Large intestine (tissue), 3 donors: ENCODE measurements at regions not wholly inside any gene's neighbourhood (a gene's known extent, or its start where the extent isn't known, plus 50 kb on each side); places are given as distances from the start of the nearest gene placed in this dataset.
"Not testable (repeated sequence)": the region's sequence is repeated elsewhere in the genome, so short reads cannot be mapped to it uniquely, and the experiment has no call there.

Source experiments
- DNase-seq, 2 donors: peaks; one replicate each; pipeline versions ENCODE4 v3.0.0 to v3.0.0-alpha.2; 2013
- H3K27ac ChIP-seq: one replicate; pipeline ENCODE4 v1.5.1; 2013; ENCODE audit warnings: low read length
- H3K27me3 ChIP-seq: 2 replicates; pipeline ENCODE4 v1.6.1; 2013; ENCODE audit warnings: low read length; ENCODE audit not compliant: control insufficient read depth, insufficient read depth
- H3K36me3 ChIP-seq: 2 replicates; pipeline ENCODE4 v1.6.1; 2013; ENCODE audit warnings: low read length; ENCODE audit not compliant: control insufficient read depth, insufficient read depth
- H3K4me1 ChIP-seq: one replicate; pipeline ENCODE4 v1.6.1; 2013; ENCODE audit warnings: low read length; ENCODE audit not compliant: control insufficient read depth, insufficient read depth
- H3K4me3 ChIP-seq: one replicate; pipeline ENCODE4 v1.5.1; 2013; ENCODE audit warnings: low read length
- H3K9me3 ChIP-seq: one replicate; pipeline ENCODE4 v1.6.1; 2013; ENCODE audit warnings: mild to moderate bottlenecking, low read depth, low read length, moderate library complexity; ENCODE audit not compliant: control insufficient read depth
- WGBS: methylation state at CpG from one replicate; pipeline ENCODE4 v1.1.5; 2013; ENCODE audit warnings: low lambda C conversion rate; ENCODE audit not compliant: insufficient coverage; 5-methylcytosine and 5-hydroxymethylcytosine counted together

DNA sequence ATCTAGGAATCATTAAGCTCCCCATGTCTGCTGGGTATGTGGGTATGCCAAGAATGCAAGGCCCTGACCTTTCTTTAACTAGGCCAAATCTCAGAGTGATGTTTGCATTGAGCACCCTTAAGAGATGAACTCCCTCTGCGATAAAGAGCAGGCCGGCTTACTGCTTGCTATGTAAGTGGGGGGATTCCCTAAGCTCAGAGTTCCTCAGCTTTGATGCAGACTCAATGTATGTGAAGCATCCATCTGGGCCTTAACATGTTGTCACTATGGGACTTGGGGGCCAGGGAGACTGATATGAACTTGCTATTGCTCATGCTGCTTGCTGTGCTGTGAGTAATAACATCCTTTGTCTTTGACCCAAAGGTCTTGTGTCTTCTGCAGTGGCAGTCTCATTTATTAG, 149.7 kb downstream of the C12orf75 start:
- WGBS, result no CpG with 5 or more reads among the region's 2 CpGs
- H3K36me3 ChIP-seq, result no peaks in the 10 kb centered on the region
- no peak overlapping the region for H3K4me3 ChIP-seq
- DNase-seq, result no peak
- no peaks in the 10 kb centered on the region for H3K27me3 ChIP-seq
- no peaks in the 10 kb centered on the region for H3K4me1 ChIP-seq
- no peaks in the 10 kb centered on the region for H3K9me3 ChIP-seq
- no peak overlapping the region for H3K27ac ChIP-seq

DNA sequence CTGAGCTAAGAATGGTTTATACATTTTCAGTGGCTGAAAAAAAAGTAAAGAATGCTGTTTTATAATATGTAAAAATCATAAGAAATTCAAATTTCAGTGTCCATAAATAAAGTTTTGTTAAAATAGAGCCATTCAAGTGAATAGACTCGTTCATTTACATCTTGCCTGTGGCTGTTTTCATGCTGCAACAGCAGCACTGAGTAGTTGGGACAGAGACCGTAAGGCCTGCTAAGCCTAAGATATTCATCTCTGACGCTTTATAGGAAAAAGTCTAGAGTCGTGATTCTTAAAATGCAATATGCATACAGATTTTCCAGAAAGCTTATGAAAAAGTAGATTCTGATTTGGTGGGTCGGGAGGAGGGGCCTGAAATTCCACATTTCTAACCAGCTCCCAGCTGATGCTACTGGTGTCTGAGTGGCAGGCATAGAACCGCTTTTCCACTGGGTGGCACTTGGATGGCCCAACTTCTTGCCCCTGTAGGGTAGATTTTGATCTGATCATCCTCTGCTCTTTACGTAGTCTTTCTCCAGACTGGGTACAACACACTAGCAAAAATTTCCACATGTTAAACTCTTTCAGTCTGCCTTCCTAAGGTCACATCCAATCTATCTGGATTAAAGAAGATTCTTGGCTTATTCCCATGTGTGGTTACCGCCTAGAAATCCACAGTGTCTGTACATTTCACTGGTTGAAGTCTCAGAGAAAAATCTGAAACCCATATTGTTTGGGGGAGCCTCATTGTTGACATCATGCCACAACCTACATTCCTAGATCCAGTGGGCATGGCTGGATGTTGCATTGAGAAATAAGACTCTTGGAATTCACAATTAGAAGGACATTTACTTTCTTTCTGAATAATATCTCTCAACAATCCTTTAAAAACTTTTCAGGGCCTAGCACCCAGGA, 151.2 kb downstream of the C12orf75 start:
- H3K4me3 ChIP-seq, result no peak overlapping the region
- no peaks in the 10 kb centered on the region for H3K9me3 ChIP-seq
- H3K36me3 ChIP-seq, result no peaks in the 10 kb centered on the region
- no peaks in the 10 kb centered on the region for H3K4me1 ChIP-seq
- WGBS, result 88% methylated on average over 1 of the region's 8 CpGs
- H3K27me3 ChIP-seq, result no peaks in the 10 kb centered on the region
- no peak for DNase-seq
- no peak overlapping the region for H3K27ac ChIP-seq

GRCh38 chr12:105482951-105483350, 152.5 kb downstream of the C12orf75 start:
- no peaks in the 10 kb centered on the region for H3K9me3 ChIP-seq
- H3K4me3 ChIP-seq, result no peak overlapping the region
- no peaks in the 10 kb centered on the region for H3K27me3 ChIP-seq
- H3K27ac ChIP-seq, result no peak overlapping the region
- WGBS, result no CpG with 5 or more reads among the region's 1 CpG
- H3K4me1 ChIP-seq, result no peaks in the 10 kb centered on the region
- no peak for DNase-seq
- H3K36me3 ChIP-seq, result no peaks in the 10 kb centered on the region

DNA sequence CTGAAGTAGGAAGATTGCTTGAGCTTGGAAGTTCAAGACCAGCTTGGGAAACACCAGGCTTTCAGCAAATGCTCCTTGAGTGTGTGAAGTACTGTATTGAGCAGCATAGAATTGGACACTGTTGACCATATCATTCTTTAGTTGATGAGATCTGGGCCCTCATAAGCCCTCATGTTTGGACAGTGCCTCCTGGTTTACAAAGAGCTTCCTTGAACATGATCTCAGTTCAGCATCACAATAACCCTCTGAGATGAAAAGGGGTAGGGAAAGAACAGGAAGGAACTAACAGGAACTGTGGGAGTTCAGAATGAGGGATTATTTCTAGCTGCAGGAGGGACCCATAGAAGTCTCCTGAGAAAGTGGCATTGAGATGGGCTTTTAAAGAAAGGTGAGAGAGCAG, 153.2 kb downstream of the C12orf75 start:
- Histone ChIP-seq H3K4me3 (no peak overlapping the region), H3K27me3 (no peaks in the 10 kb centered on the region), H3K4me1 (no peaks in the 10 kb centered on the region), H3K36me3 (no peaks in the 10 kb centered on the region), H3K9me3 (no peaks in the 10 kb centered on the region), H3K27ac (no peak overlapping the region)
- no peak for DNase-seq

DNA sequence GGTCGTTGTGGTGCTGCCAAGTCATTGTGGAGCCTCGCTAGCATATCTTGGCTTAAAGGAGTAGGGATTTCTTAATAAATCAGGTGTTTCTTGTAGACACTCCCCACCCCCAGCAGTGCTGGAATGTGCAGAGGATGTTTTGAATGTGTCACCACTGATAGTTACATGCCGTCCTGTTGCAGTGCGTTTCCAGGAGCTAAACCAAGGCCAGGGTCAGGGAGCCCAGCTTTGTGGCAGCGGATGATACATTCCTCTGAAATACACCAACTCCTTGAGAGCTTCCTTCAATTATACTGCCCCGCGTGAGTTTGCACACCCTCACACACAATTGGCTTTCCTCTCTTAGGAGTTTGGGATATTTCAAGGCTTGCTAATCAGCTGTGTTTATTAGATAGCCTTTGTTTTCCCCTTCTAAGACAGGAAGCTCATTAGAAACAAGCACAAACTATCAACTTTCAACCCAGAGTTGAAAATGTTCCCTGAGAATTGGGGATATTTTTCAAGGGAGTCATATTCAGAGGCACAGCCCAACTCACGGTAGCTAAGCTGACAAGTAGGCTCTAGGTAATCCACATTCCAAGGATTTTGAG, 154.9 kb downstream of the C12orf75 start:
- Histone ChIP-seq H3K4me1 (no peaks in the 10 kb centered on the region), H3K36me3 (no peaks in the 10 kb centered on the region), H3K4me3 (no peak overlapping the region), H3K27me3 (no peaks in the 10 kb centered on the region), H3K9me3 (no peaks in the 10 kb centered on the region), H3K27ac (no peak overlapping the region)
- no peak for DNase-seq
- no CpG with 5 or more reads among the region's 8 CpGs for WGBS

- H3K9me3 ChIP-seq, result no peaks in the 10 kb centered on the region
- WGBS, result no CpG with 5 or more reads among the region's 3 CpGs
- H3K4me3 ChIP-seq, result no peak overlapping the region
- no peak overlapping the region for H3K27ac ChIP-seq
- H3K4me1 ChIP-seq, result no peaks in the 10 kb centered on the region
- H3K27me3 ChIP-seq, result no peaks in the 10 kb centered on the region
- DNase-seq, result no peak
- no peaks in the 10 kb centered on the region for H3K36me3 ChIP-seq
These were observed 155.4 kb downstream of the C12orf75 start for GRCh38 chr12:105485921-105486320.

GRCh38 chr12:105487963-105488362, 157.5 kb downstream of the C12orf75 start:
- no peak overlapping the region for H3K27ac ChIP-seq
- 89% methylated on average over 1 of the region's 6 CpGs for WGBS

DNA sequence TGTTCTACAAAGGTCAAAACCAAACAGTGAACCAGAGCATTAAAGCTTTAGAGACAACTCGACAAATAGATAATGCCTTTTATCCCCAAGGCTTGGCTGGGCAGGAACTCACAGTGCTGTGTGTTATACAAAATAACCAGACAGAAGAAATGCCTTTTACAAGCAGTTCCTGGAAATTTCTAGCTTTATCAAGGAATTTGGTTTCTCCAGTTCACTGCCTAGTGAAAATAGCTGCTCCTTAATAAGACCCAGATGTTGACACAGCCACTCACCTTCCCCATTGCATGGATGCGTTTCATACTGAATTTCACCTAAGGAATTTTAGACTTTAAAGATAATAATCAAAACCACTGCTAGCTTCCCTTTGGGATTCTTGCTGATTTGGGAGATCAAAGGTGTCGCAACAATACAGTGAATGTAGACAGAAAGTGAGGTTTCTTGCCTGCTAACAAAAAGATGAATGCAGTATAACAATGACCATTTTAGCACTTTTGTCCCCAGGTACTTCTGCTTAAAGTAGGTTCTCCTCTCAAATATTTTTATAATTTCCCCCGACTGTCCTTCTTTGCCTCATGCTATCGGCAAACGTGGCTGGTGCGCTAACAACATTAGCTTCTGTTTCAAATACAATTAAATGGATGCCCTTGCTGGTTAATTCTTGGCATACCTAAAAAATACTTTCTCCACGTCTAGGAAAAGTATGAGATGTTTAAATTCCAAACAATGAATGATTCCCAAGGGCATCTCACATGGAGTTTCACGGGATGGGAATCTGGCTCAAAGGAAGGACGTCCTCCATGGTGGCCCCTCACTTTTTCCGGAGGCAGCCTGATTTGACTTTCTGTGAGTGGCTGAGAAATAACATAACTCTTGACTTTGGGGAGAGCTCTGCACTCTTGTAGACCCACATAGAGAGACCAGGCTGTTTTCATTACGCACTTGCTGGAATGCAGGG, 162.4 kb downstream of the C12orf75 start:
- WGBS, result no CpG with 5 or more reads among the region's 12 CpGs
- Histone ChIP-seq H3K9me3 (peaks cover 6% of the 10 kb centered on the region), H3K27ac (no peak overlapping the region), H3K36me3 (no peaks in the 10 kb centered on the region), H3K4me3 (no peak overlapping the region), H3K27me3 (no peaks in the 10 kb centered on the region), H3K4me1 (no peaks in the 10 kb centered on the region)
- no peak for DNase-seq

More at GRCh38 chr12:105487963-105488362, 157.5 kb downstream of the C12orf75 start:
- Histone ChIP-seq H3K4me1 (no peaks in the 10 kb centered on the region), H3K36me3 (no peaks in the 10 kb centered on the region), H3K27me3 (no peaks in the 10 kb centered on the region), H3K9me3 (no peaks in the 10 kb centered on the region), H3K4me3 (no peak overlapping the region)
- no peak for DNase-seq

DNA sequence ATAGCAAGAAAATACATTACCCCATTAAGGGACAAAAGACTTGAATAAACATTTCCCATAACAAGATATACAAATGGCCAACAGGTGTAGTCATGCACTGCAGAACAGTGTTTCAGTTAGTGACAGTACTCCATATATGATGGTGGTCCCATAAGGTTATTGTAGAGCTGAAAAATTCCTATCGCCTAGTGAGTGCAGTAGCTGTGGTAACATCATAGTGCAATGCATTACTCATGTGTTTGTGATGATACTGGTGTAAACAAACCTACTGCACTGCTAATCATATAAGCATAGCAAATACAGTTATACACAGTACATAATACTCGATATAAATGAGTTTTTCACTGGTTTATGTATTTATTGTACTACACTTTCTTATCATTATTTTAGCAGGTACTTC, 168.7 kb downstream of the C12orf75 start:
- no CpG with 5 or more reads among the region's 2 CpGs for WGBS

GRCh38 chr12:105500676-105501075, 170.2 kb downstream of the C12orf75 start:
- not testable (repeated sequence) for H3K4me3 ChIP-seq, DNase-seq, H3K4me1 ChIP-seq, H3K27ac ChIP-seq, H3K36me3 ChIP-seq, H3K27me3 ChIP-seq, H3K9me3 ChIP-seq
- WGBS, result 100% methylated on average over 1 of the region's 12 CpGs

More for the DNA sequence above, 168.7 kb downstream of the C12orf75 start:
- Histone ChIP-seq H3K4me3 (no peak overlapping the region), H3K27me3 (peaks cover 3% of the 10 kb centered on the region), H3K9me3 (peaks cover 6% of the 10 kb centered on the region), H3K27ac (no peak overlapping the region), H3K4me1 (no peaks in the 10 kb centered on the region), H3K36me3 (no peaks in the 10 kb centered on the region)
- no peak for DNase-seq
